Embryonic facial prominence (tissue), 1 donor: ENCODE measurements at regions not wholly inside any gene's neighbourhood (a gene's known extent, or its start where the extent isn't known, plus 50 kb on each side); places are given as distances from the start of the nearest gene placed in this dataset.
"Not testable (repeated sequence)": the region's sequence is repeated elsewhere in the genome, so short reads cannot be mapped to it uniquely, and the experiment has no call there.

ENCODE experiments used
- DNase-seq: peaks from one replicate; pipeline ENCODE4 v3.0.0-alpha.2; 2016; ENCODE audit errors: extremely low spot score

GRCh38 chr4:159551281-159551680 lies 448.4 kb downstream of the RAPGEF2 start:
- no peak for DNase-seq

DNA sequence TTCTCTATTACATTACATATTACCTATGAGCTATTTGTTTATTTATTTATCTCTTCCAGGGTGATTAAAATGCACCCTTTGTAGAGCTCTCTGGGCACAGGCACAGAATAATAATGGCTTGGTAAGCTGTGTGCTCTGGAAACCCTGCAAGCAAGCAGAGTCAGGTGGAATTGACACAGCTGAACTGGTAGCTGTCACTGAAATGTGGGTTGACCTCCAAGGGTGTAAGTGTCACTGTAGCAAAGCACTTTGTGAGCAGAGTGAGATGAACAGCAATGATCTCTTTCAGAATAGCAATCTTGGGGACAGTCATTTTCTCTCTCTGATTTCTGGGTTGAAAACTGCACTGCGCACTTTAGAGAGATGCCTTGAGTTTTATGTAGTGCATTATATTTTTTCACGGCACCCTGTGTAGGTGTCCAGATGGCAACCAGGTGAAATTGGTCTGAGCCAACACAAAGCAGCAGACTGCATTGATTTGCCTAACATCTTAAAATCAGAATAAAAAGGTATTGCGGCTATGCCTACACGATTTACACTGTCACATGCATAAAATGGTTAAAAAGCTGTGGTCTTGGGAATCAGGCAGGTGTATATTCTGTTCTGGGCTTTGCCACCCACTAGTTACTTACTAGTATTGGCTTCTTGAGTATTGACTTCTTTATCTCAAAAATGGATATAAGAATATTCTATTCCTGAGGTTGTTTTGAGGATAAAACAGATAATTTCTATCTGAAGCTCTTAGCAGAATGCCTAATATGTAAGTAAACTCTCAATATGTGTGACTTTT lies 450.3 kb downstream of the RAPGEF2 start:
- no peak for DNase-seq

DNA sequence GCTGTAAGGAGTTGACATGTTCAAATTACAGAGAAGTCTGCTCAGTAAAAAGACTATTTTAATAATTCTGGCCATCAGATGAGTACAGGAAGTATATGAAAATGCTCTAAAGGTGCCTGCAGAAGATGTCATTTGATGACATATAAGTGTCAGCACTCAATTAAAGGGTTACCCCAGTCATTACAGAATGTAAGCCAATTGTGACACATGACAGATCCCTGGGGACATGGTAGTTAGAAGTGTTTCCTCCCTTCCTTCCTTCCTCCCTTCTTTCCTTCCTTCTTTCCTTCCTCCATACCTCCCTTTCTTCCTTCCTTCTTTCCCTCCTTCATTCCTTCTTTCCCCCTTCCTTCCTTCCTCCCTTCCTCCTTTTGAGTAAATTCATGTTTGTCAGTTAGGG lies 453.0 kb downstream of the RAPGEF2 start:
- no peak for DNase-seq

- no peak for DNase-seq
Observed at GRCh38 chr4:159562366-159562765, 459.5 kb downstream of the RAPGEF2 start.

GRCh38 chr4:159563257-159563656 lies 460.4 kb downstream of the RAPGEF2 start:
- DNase-seq: no peak

GRCh38 chr4:159564615-159565014 lies 461.7 kb downstream of the RAPGEF2 start:
- no peak for DNase-seq

DNA sequence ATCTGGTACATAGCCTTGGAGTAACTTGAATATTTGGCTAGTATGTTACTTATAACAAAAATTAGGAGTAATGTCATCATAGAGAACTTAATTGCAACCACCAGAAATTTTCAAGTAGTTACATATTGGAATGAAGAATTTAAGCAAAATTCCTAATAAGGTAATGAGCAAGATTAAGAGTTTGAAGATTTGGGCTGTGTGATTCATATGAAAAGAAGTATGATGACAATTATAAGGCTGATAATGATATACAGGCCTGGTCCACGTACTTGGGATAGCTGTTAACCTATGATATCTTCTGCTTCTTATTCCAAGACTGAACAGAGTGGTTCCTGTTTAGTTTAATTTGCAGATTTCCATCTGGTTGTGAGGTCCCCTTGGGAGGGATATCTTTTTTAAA lies 463.9 kb downstream of the RAPGEF2 start:
- no peak for DNase-seq

GRCh38 chr4:159577241-159577640 lies 474.4 kb downstream of the RAPGEF2 start:
- no peak for DNase-seq

GRCh38 chr4:159582685-159583084 lies 479.8 kb downstream of the RAPGEF2 start:
- DNase-seq: no peak

DNA sequence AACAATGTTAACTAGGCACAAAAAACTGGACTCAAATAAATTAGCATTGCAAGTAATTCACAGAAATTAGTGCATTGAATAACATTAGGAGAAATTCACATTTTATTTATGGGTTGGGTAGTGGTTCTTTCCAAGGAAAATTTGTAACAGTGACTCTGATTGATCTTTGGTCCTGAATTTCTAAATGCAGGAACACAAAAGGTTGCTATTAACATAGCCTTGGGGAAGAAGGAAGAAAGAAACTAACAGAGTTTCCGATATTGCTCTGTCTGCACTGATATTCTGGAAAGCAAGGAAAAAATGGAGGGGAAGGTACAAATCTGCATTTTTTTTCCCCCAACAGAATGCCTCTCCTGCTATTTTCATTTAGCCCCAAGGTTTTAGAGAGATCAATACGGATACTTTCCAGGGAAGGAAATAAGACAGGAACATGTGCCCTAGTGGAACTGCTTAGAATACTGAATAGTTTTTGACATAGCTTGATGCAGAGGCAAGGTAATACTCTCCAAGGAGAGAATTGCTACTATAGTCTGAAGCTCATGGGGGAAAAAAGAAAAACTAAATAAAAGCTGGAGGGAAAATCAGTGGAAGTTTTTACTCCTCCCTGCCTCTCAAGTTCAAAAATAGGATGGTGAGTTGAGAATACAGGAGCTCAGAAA lies 490.1 kb downstream of the RAPGEF2 start:
- no peak for DNase-seq

DNA sequence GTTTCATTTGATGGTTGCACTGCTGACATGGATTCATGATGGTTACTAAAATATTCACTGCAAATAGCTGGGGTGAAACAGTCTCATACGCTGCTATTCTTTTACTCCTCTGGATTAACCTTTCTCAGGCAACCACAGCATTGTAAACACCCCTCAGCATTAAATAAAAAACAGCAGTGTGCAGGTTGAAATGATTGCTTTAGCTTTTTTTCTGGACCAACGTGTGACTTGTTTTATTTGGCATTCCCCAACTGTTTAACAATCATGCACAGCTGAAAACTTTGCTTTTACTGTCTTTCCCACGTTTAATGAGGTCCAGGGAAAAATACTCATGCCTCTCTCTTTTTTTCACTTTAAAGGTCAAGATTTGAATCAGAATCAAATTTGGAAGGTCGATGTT lies 490.8 kb downstream of the RAPGEF2 start:
- no peak for DNase-seq

- DNase-seq: no peak
Observed at GRCh38 chr4:159594576-159594975, 491.7 kb downstream of the RAPGEF2 start.

GRCh38 chr4:159595101-159595500 lies 492.2 kb downstream of the RAPGEF2 start:
- DNase-seq: not testable (repeated sequence)

- no peak for DNase-seq
Observed at GRCh38 chr4:159598602-159599001, 495.7 kb downstream of the RAPGEF2 start.

DNA sequence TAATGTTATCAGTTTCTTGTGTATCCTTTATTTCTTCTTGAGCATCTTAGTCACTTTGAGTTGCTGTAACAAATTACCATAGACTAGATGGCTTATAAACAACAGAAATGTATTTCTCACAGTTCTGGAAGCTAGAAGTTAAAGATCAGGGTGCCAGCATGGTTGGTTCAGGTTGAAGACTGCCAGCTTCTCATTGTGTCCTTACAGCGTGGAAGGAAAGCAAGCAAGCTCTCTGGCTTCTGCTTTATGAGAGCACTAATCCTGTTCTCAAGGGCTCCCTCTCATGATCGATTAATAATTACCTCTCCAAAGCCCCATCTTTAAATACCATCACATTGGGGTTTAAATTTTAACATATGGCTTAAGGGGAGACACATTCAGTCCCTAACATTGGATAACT lies 497.2 kb downstream of the RAPGEF2 start:
- no peak for DNase-seq

DNA sequence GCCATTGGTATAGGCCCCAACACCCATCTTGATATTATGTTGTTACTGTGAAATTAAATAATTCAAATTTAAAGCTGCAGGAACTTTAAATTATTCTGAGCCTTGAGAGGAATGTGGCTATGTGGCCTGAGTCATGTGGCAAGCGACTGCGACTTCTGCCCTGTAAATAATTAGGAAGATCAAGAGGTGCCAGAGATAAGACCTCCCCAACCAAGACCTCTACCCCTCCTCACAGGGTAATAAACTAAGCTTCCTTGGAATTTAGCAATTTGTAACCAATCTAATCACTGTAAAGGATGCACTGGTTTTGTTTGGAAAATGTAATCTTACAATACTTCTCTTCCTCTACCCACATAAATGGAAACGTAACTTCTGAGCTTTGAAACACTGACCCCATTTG lies 501.9 kb downstream of the RAPGEF2 start:
- DNase-seq: no peak

- DNase-seq: no peak
Observed at GRCh38 chr4:159606835-159607234, 504.0 kb downstream of the RAPGEF2 start.

DNA sequence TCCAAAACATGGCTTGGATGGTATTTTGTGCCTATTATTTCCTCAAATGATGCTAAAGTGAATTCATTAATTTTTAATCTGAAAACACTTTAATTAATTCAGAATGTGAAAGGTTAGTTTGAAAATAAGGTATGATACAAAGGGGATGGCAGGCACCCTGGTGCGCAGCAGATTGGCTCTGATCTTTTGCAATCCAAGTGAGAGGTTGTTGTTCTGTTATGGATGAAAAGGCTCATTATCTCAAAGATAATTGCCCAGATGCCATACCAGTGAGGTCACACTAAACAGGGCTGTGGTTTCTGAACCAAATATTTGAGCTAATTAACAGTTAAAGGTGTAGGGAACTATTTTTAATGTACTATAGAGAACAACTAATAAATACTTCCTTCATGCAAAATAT lies 504.9 kb downstream of the RAPGEF2 start:
- DNase-seq: no peak

GRCh38 chr4:159608436-159608835 lies 505.6 kb downstream of the RAPGEF2 start:
- no peak for DNase-seq

DNA sequence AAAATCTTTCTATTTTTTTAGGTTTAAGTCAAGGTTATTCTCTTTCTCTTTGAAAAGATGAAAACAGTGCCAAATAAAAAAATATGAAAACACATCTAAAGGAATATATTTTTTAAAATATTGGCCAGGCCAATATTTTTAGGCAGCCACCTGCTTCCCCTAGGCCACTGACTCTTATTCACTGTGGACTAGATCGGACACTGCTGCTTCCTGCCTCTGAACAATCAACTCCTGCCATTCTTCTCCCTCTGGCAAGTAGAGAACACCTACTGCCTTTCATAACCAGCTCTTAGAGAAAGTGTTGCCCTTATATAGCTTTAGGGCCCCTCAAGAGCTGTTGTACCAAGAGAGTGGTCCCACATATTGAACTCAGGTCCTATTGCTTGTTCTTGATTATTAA lies 529.2 kb downstream of the RAPGEF2 start:
- no peak for DNase-seq

DNA sequence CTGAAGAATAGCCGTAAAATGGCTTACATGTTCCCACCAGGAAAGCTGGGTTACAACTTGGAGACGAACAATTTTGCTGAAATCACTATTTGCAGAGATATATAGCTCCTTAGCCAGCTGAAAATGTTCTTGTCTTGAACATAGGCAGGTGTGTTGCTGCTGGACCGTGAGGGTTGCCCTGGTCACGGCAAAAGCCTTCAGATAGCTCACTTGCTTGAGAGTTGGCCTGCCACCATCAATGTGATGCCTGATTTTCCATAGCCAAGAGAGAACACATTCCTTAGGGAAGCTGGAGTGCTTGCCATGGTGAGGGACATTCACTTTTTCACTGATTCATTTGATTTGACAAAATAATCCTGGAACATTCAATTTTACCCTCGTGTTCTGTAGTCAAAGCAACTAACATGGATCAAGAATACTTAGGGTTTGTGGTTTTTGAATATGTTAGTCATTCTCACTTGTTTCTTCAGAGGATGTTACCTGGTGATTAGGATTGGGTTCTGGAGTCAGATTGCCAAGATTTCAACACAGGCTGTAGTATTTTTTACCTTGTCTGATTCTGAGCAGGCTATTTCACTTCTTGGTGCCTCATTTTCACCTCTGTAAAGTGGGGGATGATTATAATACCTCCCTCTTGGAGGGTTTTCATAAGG lies 536.9 kb downstream of the RAPGEF2 start:
- DNase-seq: no peak

- no peak for DNase-seq
Observed at GRCh38 chr4:159649237-159649636, 546.4 kb downstream of the RAPGEF2 start.

DNA sequence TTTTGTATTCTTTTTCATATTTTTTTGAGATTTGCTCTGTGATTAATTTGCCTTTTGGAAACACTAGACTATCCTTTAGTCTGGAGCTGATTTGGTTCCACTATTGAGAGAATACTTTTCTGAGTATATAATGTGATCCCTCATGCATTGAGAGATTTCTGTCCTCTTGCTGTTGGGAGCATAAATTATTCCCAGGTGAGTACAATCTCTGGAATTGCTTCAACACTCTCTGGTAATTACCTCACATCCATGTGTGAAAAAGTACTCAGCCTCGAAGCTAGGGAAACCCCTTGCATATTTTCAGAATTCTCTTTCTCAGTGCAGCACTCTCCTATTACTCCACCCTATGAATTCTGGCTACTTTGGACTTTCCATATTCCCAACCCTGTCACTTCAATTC lies 550.0 kb downstream of the RAPGEF2 start:
- no peak for DNase-seq
